HepG2 (cell line): ENCODE measurements at regions not wholly inside any gene's neighbourhood (a gene's known extent, or its start where the extent isn't known, plus 50 kb on each side); places are given as distances from the start of the nearest gene placed in this dataset.

Source experiments
- ATAC-seq: fragments of 200-7000 bp; cut with Tn5 transposase; 3 replicates; pipeline ENCODE4 v1.9.1; 2020; ENCODE audit warnings: mild to moderate bottlenecking, moderate library complexity
- BruUV-seq: library from RNA; stranded (reverse); fragments of 400-500 nt; replicated peaks from 2 replicates; lab custom pipeline; 2021; lab: Mats Ljungman, UMichigan
- CTCF ChIA-PET: fragments of 300-600 bp; formaldehyde crosslinking; extraction: SDS; loops from one replicate; lab custom pipeline; 2021; ENCODE audit warnings: low total read pairs, inconsistent platforms, low intra/inter-chr PET ratio; lab: Yijun Ruan, JAX
- POLR2A ChIA-PET: fragments of 350-600 bp; sonication (Branson Sonifier 250); formaldehyde crosslinking; loops from one replicate; lab custom pipeline; 2020; ENCODE audit warnings: antibody characterized with exemption, inconsistent platforms; lab: Yijun Ruan, JAX
- DNase-seq: peaks from one replicate; pipeline ENCODE4 v3.0.0-alpha.2; 2015; ENCODE audit warnings: low spot score
- FAIRE-seq: peaks from 3 replicates; lab custom pipeline; 2011; peaks lifted over from hg19 to GRCh38; lab: Jason Lieb, UNC
- H2AFZ ChIP-seq: one replicate; pipeline ENCODE4 v1.6.1; 2011; ENCODE audit warnings: low read length, inconsistent platforms
- H3K27ac ChIP-seq: fragments of 300-600 bp; 3 replicates; pipeline ENCODE4 v1.8.0; 2011; ENCODE audit warnings: mixed run types, mild to moderate bottlenecking, mixed read lengths, low read length, inconsistent platforms; ENCODE audit not compliant: insufficient read depth; ENCODE audit errors: extremely low read length
- H3K27me3 ChIP-seq, 2 experiments: fragments of 200-600 bp in 1 of 2; 2 replicates in 1 of 2; 3 replicates in 1 of 2; pipeline versions ENCODE4 v1.6.0 to v1.8.0; 2011; ENCODE audit warnings: low read length in 2 of 2, mild to moderate bottlenecking in 2 of 2, moderate library complexity in 2 of 2, inconsistent platforms in 1 of 2; ENCODE audit not compliant: insufficient read depth in 2 of 2, control insufficient read depth in 1 of 2
- H3K36me3 ChIP-seq, 2 experiments: fragments of 200-600 bp in 1 of 2; replicated peaks in 1 of 2; 2 replicates in 1 of 2; 3 replicates in 1 of 2; pipeline versions ENCODE4 v1.5.1 to v1.8.0; 2011; ENCODE audit warnings: low read length in 2 of 2, inconsistent platforms in 1 of 2; ENCODE audit not compliant: insufficient read depth in 2 of 2, control insufficient read depth in 1 of 2
- H3K4me1 ChIP-seq: 2 replicates; pipeline ENCODE4 v1.5.1; 2012; ENCODE audit warnings: low read length, inconsistent platforms; ENCODE audit not compliant: insufficient read depth
- H3K4me2 ChIP-seq: 2 replicates; pipeline ENCODE4 v1.6.0; 2011; ENCODE audit warnings: low read depth, low read length, inconsistent platforms
- H3K4me3 ChIP-seq, 3 experiments: fragments of 200-600 bp in 1 of 3; sonication (generic), shearing (Covaris generic) in 1 of 3; replicated peaks in 1 of 3; 2 replicates each; pipeline ENCODE4 v1.5.1; 2011 to 2016; ENCODE audit warnings: low read length in 3 of 3, inconsistent platforms in 2 of 3, low read depth in 2 of 3, mild to moderate bottlenecking in 2 of 3, control low read depth in 1 of 3, mixed read lengths in 1 of 3; ENCODE audit not compliant: insufficient read depth in 1 of 3
- H3K79me2 ChIP-seq: one replicate; pipeline ENCODE4 v1.6.1; 2011; ENCODE audit warnings: low read length, inconsistent platforms; ENCODE audit not compliant: insufficient read depth
- H3K9ac ChIP-seq: 2 replicates; pipeline ENCODE4 v1.6.0; 2011; ENCODE audit warnings: mild to moderate bottlenecking, low read depth, low read length, inconsistent platforms; ENCODE audit not compliant: insufficient read depth
- H3K9me3 ChIP-seq: 2 replicates; pipeline ENCODE4 v1.5.1; 2012; ENCODE audit warnings: mild to moderate bottlenecking, low read length
- H4K20me1 ChIP-seq: 2 replicates; pipeline ENCODE4 v1.6.0; 2011; ENCODE audit warnings: inconsistent platforms, mild to moderate bottlenecking, low read length, moderate library complexity; ENCODE audit not compliant: insufficient read depth
- AGO2 ChIP-seq: fragments of 200-400 bp; formaldehyde crosslinking; optimal IDR thresholded peaks from 2 replicates; pipeline ENCODE3; 2017; ENCODE audit warnings: mild to moderate bottlenecking, low read depth, low read length, moderate library complexity
- ATRX ChIP-seq: sonication (generic); formaldehyde crosslinking; IDR thresholded peaks from 2 replicates; pipeline ENCODE4 v1.4.0; 2020; ENCODE audit warnings: missing genetic modification reagents, borderline replicate concordance
- CEBPB ChIP-seq: IDR thresholded peaks from 2 replicates; pipeline ENCODE4 v1.6.1; 2011; ENCODE audit warnings: low read depth, low read length, improper control_type of control experiment, borderline replicate concordance
- CHCHD3 ChIP-seq: sonication (generic); formaldehyde crosslinking; IDR thresholded peaks from 2 replicates; pipeline ENCODE4 v1.8.0; 2022; ENCODE audit warnings: mild to moderate bottlenecking, missing genetic modification reagents, moderate library complexity
- ERF ChIP-seq: IDR thresholded peaks from 2 replicates; pipeline ENCODE4 v1.6.1; 2018; ENCODE audit warnings: missing biosample characterization, missing genetic modification reagents
- HOXA3 ChIP-seq: sonication (generic); formaldehyde crosslinking; IDR thresholded peaks from 2 replicates; pipeline ENCODE4 v1.5.0; 2020; ENCODE audit warnings: missing genetic modification reagents
- MXD4 ChIP-seq: IDR thresholded peaks from 2 replicates; pipeline ENCODE4 v1.6.1; 2016; ENCODE audit warnings: mild to moderate bottlenecking, missing biosample characterization, missing genetic modification reagents
- MYPOP ChIP-seq: sonication (generic); formaldehyde crosslinking; IDR thresholded peaks from 2 replicates; pipeline ENCODE4 v1.8.1; 2023; ENCODE audit warnings: mild to moderate bottlenecking, moderate library complexity, missing genetic modification reagents
- NFYB ChIP-seq: sonication (generic); formaldehyde crosslinking; IDR thresholded peaks from 2 replicates; pipeline ENCODE4 v1.4.0; 2020; ENCODE audit warnings: missing genetic modification reagents
- SAP130 ChIP-seq: IDR thresholded peaks from 2 replicates; pipeline ENCODE4 v1.6.1; 2016; ENCODE audit warnings: low read depth
- SKI ChIP-seq: fragments of 450-650 bp; IDR thresholded peaks from one replicate; pipeline ENCODE4 v1.6.1; 2018; ENCODE audit warnings: mild to moderate bottlenecking; ENCODE audit not compliant: partially characterized antibody
- SMAD1 ChIP-seq: sonication (generic); formaldehyde crosslinking; IDR thresholded peaks from 2 replicates; pipeline ENCODE4 v1.4.0; 2020; ENCODE audit warnings: missing genetic modification reagents, low read depth, mild to moderate bottlenecking, borderline replicate concordance
- SOX13 ChIP-seq, 3 experiments: fragments of 450-650 bp in 1 of 3; sonication (generic) in 1 of 3; formaldehyde crosslinking in 1 of 3; IDR thresholded peaks in 2 of 3; conservative IDR thresholded peaks in 1 of 3; 2 replicates each; pipeline versions ENCODE4 v1.5.0 to v1.6.1; 2016 to 2020; ENCODE audit warnings: antibody characterized with exemption in 1 of 3, mild to moderate bottlenecking in 1 of 3, missing compliant biosample characterization in 1 of 3, missing genetic modification reagents in 1 of 3, moderate library complexity in 1 of 3
- TBX3 ChIP-seq: fragments of 450-650 bp; IDR thresholded peaks from 2 replicates; pipeline ENCODE4 v1.6.1; 2017; ENCODE audit warnings: antibody characterized with exemption, mild to moderate bottlenecking, inconsistent platforms, borderline replicate concordance
- ZNF296 ChIP-seq: sonication (generic); formaldehyde crosslinking; conservative IDR thresholded peaks from 2 replicates; pipeline ENCODE4 v1.5.0; 2020; ENCODE audit warnings: mild to moderate bottlenecking, missing genetic modification reagents
- ZNF34 ChIP-seq: sonication (generic); formaldehyde crosslinking; IDR thresholded peaks from 2 replicates; pipeline ENCODE4 v1.4.0; 2020; ENCODE audit warnings: mild to moderate bottlenecking, missing genetic modification reagents, borderline replicate concordance
- ZNF383 ChIP-seq: sonication (generic); formaldehyde crosslinking; IDR thresholded peaks from 2 replicates; pipeline ENCODE4 v1.4.0; 2020; ENCODE audit warnings: missing genetic modification reagents, mild to moderate bottlenecking, borderline replicate concordance
- ZNF484 ChIP-seq: sonication (generic); formaldehyde crosslinking; IDR thresholded peaks from 2 replicates; pipeline ENCODE4 v1.5.1; 2020; ENCODE audit warnings: mild to moderate bottlenecking, low read depth, missing genetic modification reagents, borderline replicate concordance
- ZNF549 ChIP-seq: sonication (generic); formaldehyde crosslinking; IDR thresholded peaks from 2 replicates; pipeline ENCODE4 v1.5.0; 2020; ENCODE audit warnings: missing genetic modification reagents
- ZNF605 ChIP-seq: sonication (generic); formaldehyde crosslinking; IDR thresholded peaks from 2 replicates; pipeline ENCODE4 v1.8.0; 2022; ENCODE audit warnings: mild to moderate bottlenecking, missing genetic modification reagents
- ZNF850 ChIP-seq: sonication (generic); formaldehyde crosslinking; conservative IDR thresholded peaks from 2 replicates; pipeline ENCODE4 v1.9.0; 2021; ENCODE audit warnings: mild to moderate bottlenecking, missing genetic modification reagents
- WGBS: methylation state at CpG from one replicate; pipeline ENCODE4 v1.1.6; 2017; ENCODE audit warnings: low lambda C conversion rate; 5-methylcytosine and 5-hydroxymethylcytosine counted together
- in situ Hi-C: cut with HindIII; loops from 2 replicates; pipeline ENCODE4 v1.10.0; 2017; ENCODE audit warnings: low pct_unique_long_range_greater_than_20kb; ENCODE audit not compliant: extremely low pct_ligation_motif_present
- intact Hi-C: fragments of 100-400 bp; cut with micrococcal nuclease; formaldehyde crosslinking; loops from one replicate; pipeline ENCODE4 v1.10.0; 2022; ENCODE audit not compliant: unreplicated experiment

GRCh38 chr13:54599413-54599812 is 1570.8 kb downstream of the OLFM4 start:
- ATAC-seq (no peak), FAIRE-seq (no peak), DNase-seq (no peak)
- CTCF ChIA-PET: no interaction called here
- H3K4me2 ChIP-seq: no peak overlapping the region
- intact Hi-C loops: no loop called here
- no peak overlapping the region for H3K4me3 ChIP-seq
- POLR2A ChIA-PET: no interaction called here
- WGBS: 0% methylated on average over 1 of the region's 1 CpG
- in situ Hi-C loops: no loop called here
- BruUV-seq: no TSS peak
- no peaks in the 10 kb centered on the region for H3K36me3 ChIP-seq
- no peak overlapping the region for H3K27ac ChIP-seq
- no peaks in the 10 kb centered on the region for H4K20me1 ChIP-seq
- no peaks in the 10 kb centered on the region; a peak in 1 of 5 replicates for H3K27me3 ChIP-seq
- no peaks in the 10 kb centered on the region for H3K4me1 ChIP-seq
- TF ChIP-seq SMAD1 (CRISPR knock-in tag): no peak
- no peak for TF ChIP-seq HOXA3
- TF ChIP-seq CHCHD3 (CRISPR knock-in tag): no peak
- no peak for TF ChIP-seq ATRX
- no peak for TF ChIP-seq SKI
- TF ChIP-seq ZNF383 (CRISPR knock-in tag): no peak
- TF ChIP-seq AGO2: no peak
- no peak for TF ChIP-seq MYPOP (CRISPR knock-in tag)
- no peak for TF ChIP-seq ZNF484 (CRISPR knock-in tag)
- peaks cover 70% of the 10 kb centered on the region for H3K9me3 ChIP-seq
- no peak overlapping the region for H3K9ac ChIP-seq
- no peaks in the 10 kb centered on the region for H3K79me2 ChIP-seq
- no peak overlapping the region for H2AFZ ChIP-seq

- Histone ChIP-seq H3K4me1 (no peaks in the 10 kb centered on the region), H3K79me2 (no peaks in the 10 kb centered on the region), H3K27me3 (no peaks in the 10 kb centered on the region), H3K9ac (no peak overlapping the region), H3K27ac (no peak overlapping the region), H3K4me2 (no peak overlapping the region), H4K20me1 (no peaks in the 10 kb centered on the region), H3K36me3 (no peaks in the 10 kb centered on the region), H3K4me3 (no peak overlapping the region), H2AFZ (no peak overlapping the region), H3K9me3 (peaks cover 54% of the 10 kb centered on the region)
- ATAC-seq (no peak), FAIRE-seq (no peak), DNase-seq (no peak)
- CTCF ChIA-PET: no interaction called here
- in situ Hi-C loops: no loop called here
- TF ChIP-seq ZNF296 (CRISPR knock-in tag) (no peak), ZNF605 (CRISPR knock-in tag) (no peak), SAP130 (no peak), NFYB (CRISPR knock-in tag) (no peak), ZNF34 (CRISPR knock-in tag) (no peak), SOX13 (IDR thresholded peaks at IDR 0.05) (no peak), SOX13 (CRISPR knock-in tag; conservative IDR thresholded peaks at IDR 0.05 in 1 of 2, IDR thresholded peaks at IDR 0.05 in 1 of 2) (no peak), ZNF549 (CRISPR knock-in tag) (no peak), TBX3 (no peak), ZNF850 (CRISPR knock-in tag) (no peak), MXD4 (no peak), SMAD1 (CRISPR knock-in tag) (no peak), CEBPB (no peak), ERF (no peak)
- intact Hi-C loops: no loop called here
- WGBS: 0% methylated on average over 1 of the region's 1 CpG
- POLR2A ChIA-PET: no interaction called here
- BruUV-seq: no TSS peak
Measured at GRCh38 chr13:54606944-54607343, 1578.3 kb downstream of the OLFM4 start.
